GM21723 (cell line): ENCODE measurements at regions not wholly inside any gene's neighbourhood (a gene's known extent, or its start where the extent isn't known, plus 50 kb on each side); places are given as distances from the start of the nearest gene placed in this dataset.

Source experiments
- ATAC-seq: cut with Tn5 transposase; IDR thresholded peaks from one replicate; pipeline ENCODE4 v1.9.1; 2021; ENCODE audit warnings: mild to moderate bottlenecking, moderate library complexity; ENCODE audit not compliant: unreplicated experiment

GRCh38 chr1:90092441-90092840 is 97.5 kb downstream of the ZNF326 start:
- ATAC-seq: no peak
